Transverse colon (tissue), 4 donors: ENCODE measurements at regions not wholly inside any gene's neighbourhood (a gene's known extent, or its start where the extent isn't known, plus 50 kb on each side); places are given as distances from the start of the nearest gene placed in this dataset.

Source experiments
- DNase-seq: peaks from one replicate; pipeline ENCODE4 v3.0.0-alpha.2; 2019
- H3K27ac ChIP-seq, 4 donors: fragments of 200-600 bp; sonication (generic); 2 replicates each; pipeline ENCODE4 v1.5.1; 2016 to 2018; ENCODE audit warnings: inconsistent platforms in 4 of 4
- H3K27me3 ChIP-seq: fragments of 200-600 bp; sonication (generic); 2 replicates; pipeline ENCODE4 v1.5.1; 2017; ENCODE audit warnings: inconsistent platforms
- H3K36me3 ChIP-seq, 4 donors: fragments of 200-600 bp; sonication (generic); 2 replicates each; pipeline ENCODE4 v1.5.1; 2017 to 2019; ENCODE audit warnings: inconsistent platforms in 4 of 4
- H3K4me1 ChIP-seq, 4 donors: fragments of 200-600 bp; sonication (generic); 2 replicates each; pipeline ENCODE4 v1.5.1; 2017 to 2020; ENCODE audit warnings: inconsistent platforms in 4 of 4
- H3K4me3 ChIP-seq, 4 donors: fragments of 200-600 bp; sonication (generic); 1 replicate in 1 of 4; 2 replicates in 3 of 4; pipeline versions ENCODE4 v1.5.1 to v1.6.1; 2017 to 2019; ENCODE audit warnings: inconsistent platforms in 4 of 4
- H3K9me3 ChIP-seq, 2 donors: fragments of 200-600 bp; sonication (generic); 2 replicates each; pipeline ENCODE4 v1.5.1; 2017 to 2019; ENCODE audit warnings: inconsistent platforms in 2 of 2
- EP300 ChIP-seq: sonication (generic); formaldehyde crosslinking; IDR thresholded peaks from one replicate; pipeline ENCODE4 v1.6.1; 2017; ENCODE audit warnings: antibody characterized with exemption, low read depth
- POLR2A ChIP-seq: fragments of 450-650 bp; IDR thresholded peaks from one replicate; pipeline ENCODE4 v1.6.1; 2016; ENCODE audit warnings: antibody characterized with exemption, mild to moderate bottlenecking, moderate library complexity
- POLR2AphosphoS5 ChIP-seq, 3 donors: sonication (generic); formaldehyde crosslinking; IDR thresholded peaks; one replicate each; pipeline ENCODE4 v1.6.1; 2016; ENCODE audit warnings: antibody characterized with exemption in 3 of 3
- WGBS, 2 donors: methylation state at CpG; one replicate each; pipeline ENCODE4 v1.1.5; 2018; ENCODE audit warnings: low coverage in 1 of 2; 5-methylcytosine and 5-hydroxymethylcytosine counted together
- in situ Hi-C, 4 donors: fragments of 200-750 bp; cut with MboI; loops; one replicate each; pipeline versions ENCODE4 v1.15.0 to v1.15.1; 2017; ENCODE audit warnings: low sequenced_read_pairs in 3 of 4, low pct_ligation_motif_present in 1 of 4, low pct_unique_long_range_greater_than_20kb in 1 of 4
- intact Hi-C: fragments of 100-400 bp; cut with DNase I; formaldehyde crosslinking; loops from one replicate; pipeline ENCODE4 v1.15.1; 2023; ENCODE audit warnings: low total_unique reads
- TF ChIP-seq, protein P1 (sequence below), 5 experiments: fragments of 200-600 bp in 3 of 5; fragments of 450-650 bp in 2 of 5; sonication (generic) in 3 of 5; IDR thresholded peaks; 1 replicate in 2 of 5; 2 replicates in 3 of 5; pipeline ENCODE4 v1.5.1; 2016 to 2017; ENCODE audit warnings: antibody characterized with exemption in 5 of 5, inconsistent platforms in 3 of 5, mild to moderate bottlenecking in 2 of 5, moderate library complexity in 1 of 5

DNA sequence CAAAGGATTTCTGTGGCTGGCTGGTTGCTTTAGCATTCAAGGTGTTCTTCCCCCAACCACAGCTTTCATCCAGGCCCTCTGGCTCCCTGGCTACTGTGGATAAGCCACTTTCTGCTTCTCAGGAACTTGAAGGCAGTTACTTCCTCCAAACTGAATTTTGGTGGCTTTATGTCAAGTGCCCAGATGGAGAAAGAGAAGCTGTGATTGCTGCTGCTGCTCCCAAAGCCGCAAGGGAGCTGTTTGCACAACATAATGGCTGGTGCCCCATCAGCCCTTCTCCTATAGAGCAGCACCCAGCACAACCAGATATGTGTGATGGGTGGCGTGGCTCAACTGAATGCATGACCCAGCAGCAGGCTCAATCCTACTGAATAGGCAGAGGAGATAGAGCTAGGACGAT lies 465.2 kb downstream of the MAFB start:
- no peaks in the 10 kb centered on the region for H3K27me3 ChIP-seq
- no peaks in the 10 kb centered on the region for H3K9me3 ChIP-seq
- H3K4me3 ChIP-seq = no peak overlapping the region
- 55 to 89% methylated on average over 2 to 3 of the region's 3 CpGs for WGBS, 2 donors
- DNase-seq = no peak
- intact Hi-C loops (no loop called here), in situ Hi-C loops (no loop called here)
- TF ChIP-seq EP300 (no peak), POLR2AphosphoS5 (IDR thresholded peaks at IDR 0.05) (no peak), POLR2A (no peak)
- TF ChIP-seq, protein P1, sequence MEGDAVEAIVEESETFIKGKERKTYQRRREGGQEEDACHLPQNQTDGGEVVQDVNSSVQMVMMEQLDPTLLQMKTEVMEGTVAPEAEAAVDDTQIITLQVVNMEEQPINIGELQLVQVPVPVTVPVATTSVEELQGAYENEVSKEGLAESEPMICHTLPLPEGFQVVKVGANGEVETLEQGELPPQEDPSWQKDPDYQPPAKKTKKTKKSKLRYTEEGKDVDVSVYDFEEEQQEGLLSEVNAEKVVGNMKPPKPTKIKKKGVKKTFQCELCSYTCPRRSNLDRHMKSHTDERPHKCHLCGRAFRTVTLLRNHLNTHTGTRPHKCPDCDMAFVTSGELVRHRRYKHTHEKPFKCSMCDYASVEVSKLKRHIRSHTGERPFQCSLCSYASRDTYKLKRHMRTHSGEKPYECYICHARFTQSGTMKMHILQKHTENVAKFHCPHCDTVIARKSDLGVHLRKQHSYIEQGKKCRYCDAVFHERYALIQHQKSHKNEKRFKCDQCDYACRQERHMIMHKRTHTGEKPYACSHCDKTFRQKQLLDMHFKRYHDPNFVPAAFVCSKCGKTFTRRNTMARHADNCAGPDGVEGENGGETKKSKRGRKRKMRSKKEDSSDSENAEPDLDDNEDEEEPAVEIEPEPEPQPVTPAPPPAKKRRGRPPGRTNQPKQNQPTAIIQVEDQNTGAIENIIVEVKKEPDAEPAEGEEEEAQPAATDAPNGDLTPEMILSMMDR (IDR thresholded peaks at IDR 0.05) = no peak
- H3K36me3 ChIP-seq = no peaks in the 10 kb centered on the region
- H3K4me1 ChIP-seq = no peaks in the 10 kb centered on the region
- H3K27ac ChIP-seq = no peak overlapping the region

DNA sequence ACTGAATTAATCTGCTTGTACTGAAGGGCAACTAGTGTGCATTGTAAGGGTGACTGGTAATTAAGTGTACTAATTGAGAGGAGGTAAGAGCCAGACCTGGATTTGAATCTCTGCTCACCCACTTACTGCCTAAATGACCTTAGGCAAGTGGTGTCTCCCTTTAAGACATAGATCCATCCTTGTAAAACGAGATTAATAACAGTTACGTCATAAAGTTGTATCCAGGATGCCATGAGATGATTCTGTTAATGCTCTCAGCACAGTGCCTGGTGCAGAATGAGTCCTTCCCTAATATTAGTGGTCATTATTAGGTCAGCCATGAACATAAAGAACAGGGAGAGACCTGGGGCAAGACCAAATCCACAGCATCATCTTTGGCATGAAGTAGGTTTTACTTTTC lies 470.1 kb downstream of the MAFB start:
- Histone ChIP-seq H3K4me1 (no peaks in the 10 kb centered on the region), H3K9me3 (no peaks in the 10 kb centered on the region), H3K36me3 (no peaks in the 10 kb centered on the region), H3K4me3 (no peak overlapping the region), H3K27ac (no peak overlapping the region), H3K27me3 (no peaks in the 10 kb centered on the region)
- in situ Hi-C loops (no loop called here), intact Hi-C loops (no loop called here)
- no peak for DNase-seq
- TF ChIP-seq POLR2A (no peak), POLR2AphosphoS5 (IDR thresholded peaks at IDR 0.05) (no peak), EP300 (no peak)
- TF ChIP-seq, protein P1 (IDR thresholded peaks at IDR 0.05) = no peak
- WGBS, 2 donors = 55% methylated on average over 2 of the region's 2 CpGs; no CpG with 5 or more reads in 1 of the 2 donors

GRCh38 chr20:40218316-40218969 lies 470.6 kb downstream of the MAFB start:
- in situ Hi-C loops = no loop called here
- 62 to 71% methylated on average over 2 to 7 of the region's 7 CpGs for WGBS, 2 donors
- intact Hi-C loops = no loop called here
- Histone ChIP-seq H3K36me3 (no peaks in the 10 kb centered on the region), H3K27ac (no peak overlapping the region), H3K27me3 (no peaks in the 10 kb centered on the region), H3K4me3 (no peak overlapping the region), H3K4me1 (no peaks in the 10 kb centered on the region), H3K9me3 (no peaks in the 10 kb centered on the region)
- no peak for DNase-seq
- TF ChIP-seq POLR2AphosphoS5 (IDR thresholded peaks at IDR 0.05) (no peak), POLR2A (no peak), EP300 (no peak)
- TF ChIP-seq, protein P1 (IDR thresholded peaks at IDR 0.05) = no peak

DNA sequence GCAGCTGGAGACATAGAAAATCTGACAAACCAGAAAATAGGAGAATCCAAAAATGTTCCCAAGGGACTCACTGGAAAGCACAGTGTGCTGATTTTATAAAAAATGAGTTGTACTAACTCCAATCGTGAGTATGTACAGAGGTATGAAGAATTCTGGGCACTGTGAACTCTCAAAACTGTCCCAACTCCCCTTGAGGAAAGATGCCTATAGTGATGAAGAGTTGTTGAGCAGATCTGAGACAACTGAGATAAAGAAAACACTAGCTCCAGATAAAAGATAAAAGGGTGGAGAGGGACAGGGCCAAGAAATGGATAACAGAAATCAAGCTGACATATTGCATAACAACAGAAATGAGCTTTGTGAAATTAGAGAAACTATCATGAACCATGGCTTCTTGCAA lies 481.4 kb downstream of the MAFB start:
- TF ChIP-seq POLR2A (no peak), POLR2AphosphoS5 (IDR thresholded peaks at IDR 0.05) (no peak), EP300 (no peak)
- TF ChIP-seq, protein P1 (IDR thresholded peaks at IDR 0.05) = no peak
- peaks cover 4% of the 10 kb centered on the region in 2 donors for H3K9me3 ChIP-seq
- DNase-seq = no peak
- no peaks in the 10 kb centered on the region for H3K4me1 ChIP-seq
- intact Hi-C loops (no loop called here), in situ Hi-C loops (loop anchor here in 1 of 4 donors (10.0 kb wide), 1 partner anchor 57 kb away; no protein-coding TSS in a partner anchor)
- no peaks in the 10 kb centered on the region for H3K27me3 ChIP-seq
- H3K36me3 ChIP-seq = no peaks in the 10 kb centered on the region
- no peak overlapping the region for H3K27ac ChIP-seq
- no peak overlapping the region for H3K4me3 ChIP-seq
- 61 to 83% methylated on average over 1 of the region's 1 CpG for WGBS, 2 donors
